GM12865 (cell line): ENCODE measurements at regions not wholly inside any gene's neighbourhood (a gene's known extent, or its start where the extent isn't known, plus 50 kb on each side); places are given as distances from the start of the nearest gene placed in this dataset.

ENCODE experiments used
- DNase-seq: peaks from one replicate; pipeline ENCODE4 v3.0.0; 2010; ENCODE audit warnings: low read depth
- H3K4me3 ChIP-seq: 2 replicates; pipeline ENCODE4 v1.5.1; 2011; ENCODE audit warnings: mild to moderate bottlenecking, low read depth, low read length, control low read depth
- TF ChIP-seq, protein P1 (sequence below): IDR thresholded peaks from 2 replicates; pipeline ENCODE4 v1.5.1; 2011; ENCODE audit warnings: low read length, control low read depth, low read depth, inconsistent platforms; ENCODE audit not compliant: insufficient read depth; ENCODE audit errors: missing control alignments

- DNase-seq: peak; percentile 27
- TF ChIP-seq, protein P1, sequence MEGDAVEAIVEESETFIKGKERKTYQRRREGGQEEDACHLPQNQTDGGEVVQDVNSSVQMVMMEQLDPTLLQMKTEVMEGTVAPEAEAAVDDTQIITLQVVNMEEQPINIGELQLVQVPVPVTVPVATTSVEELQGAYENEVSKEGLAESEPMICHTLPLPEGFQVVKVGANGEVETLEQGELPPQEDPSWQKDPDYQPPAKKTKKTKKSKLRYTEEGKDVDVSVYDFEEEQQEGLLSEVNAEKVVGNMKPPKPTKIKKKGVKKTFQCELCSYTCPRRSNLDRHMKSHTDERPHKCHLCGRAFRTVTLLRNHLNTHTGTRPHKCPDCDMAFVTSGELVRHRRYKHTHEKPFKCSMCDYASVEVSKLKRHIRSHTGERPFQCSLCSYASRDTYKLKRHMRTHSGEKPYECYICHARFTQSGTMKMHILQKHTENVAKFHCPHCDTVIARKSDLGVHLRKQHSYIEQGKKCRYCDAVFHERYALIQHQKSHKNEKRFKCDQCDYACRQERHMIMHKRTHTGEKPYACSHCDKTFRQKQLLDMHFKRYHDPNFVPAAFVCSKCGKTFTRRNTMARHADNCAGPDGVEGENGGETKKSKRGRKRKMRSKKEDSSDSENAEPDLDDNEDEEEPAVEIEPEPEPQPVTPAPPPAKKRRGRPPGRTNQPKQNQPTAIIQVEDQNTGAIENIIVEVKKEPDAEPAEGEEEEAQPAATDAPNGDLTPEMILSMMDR: peak; percentile 46
- no peak overlapping the region for H3K4me3 ChIP-seq
These were observed 171.1 kb upstream of the CCDC54 start for GRCh38 chr3:107206141-107206540.

GRCh38 chr3:107206945-107207344 lies 170.3 kb upstream of the CCDC54 start:
- no peak for DNase-seq
- H3K4me3 ChIP-seq: no peak overlapping the region
- TF ChIP-seq, protein P1: no peak

- DNase-seq: no peak
- TF ChIP-seq, protein P1: no peak
- no peak overlapping the region for H3K4me3 ChIP-seq
These were observed 169.1 kb upstream of the CCDC54 start for GRCh38 chr3:107208100-107208499.

DNA sequence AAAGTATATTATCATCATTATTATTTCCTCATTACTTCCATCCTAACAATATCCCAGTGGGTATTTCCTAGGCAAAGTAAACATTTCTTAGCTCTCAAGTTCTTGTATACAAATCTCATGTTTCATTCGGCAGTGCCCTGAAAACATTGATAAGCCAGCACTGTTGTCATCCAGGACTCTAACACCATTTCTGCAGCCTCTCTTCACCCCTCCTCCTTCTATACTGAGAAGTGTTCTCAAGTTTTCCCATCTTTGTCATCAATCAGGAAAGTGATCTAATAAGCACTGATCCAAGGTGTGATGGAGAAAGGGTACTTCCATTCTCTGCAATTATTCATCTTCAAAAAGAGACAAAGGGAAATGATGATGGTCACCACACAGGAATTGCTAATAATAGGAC lies 168.4 kb upstream of the CCDC54 start:
- H3K4me3 ChIP-seq: no peak overlapping the region
- TF ChIP-seq, protein P1: no peak
- no peak for DNase-seq

GRCh38 chr3:107209302-107209990 lies 167.8 kb upstream of the CCDC54 start:
- TF ChIP-seq, protein P1: no peak
- H3K4me3 ChIP-seq: no peak overlapping the region
- DNase-seq: no peak

DNA sequence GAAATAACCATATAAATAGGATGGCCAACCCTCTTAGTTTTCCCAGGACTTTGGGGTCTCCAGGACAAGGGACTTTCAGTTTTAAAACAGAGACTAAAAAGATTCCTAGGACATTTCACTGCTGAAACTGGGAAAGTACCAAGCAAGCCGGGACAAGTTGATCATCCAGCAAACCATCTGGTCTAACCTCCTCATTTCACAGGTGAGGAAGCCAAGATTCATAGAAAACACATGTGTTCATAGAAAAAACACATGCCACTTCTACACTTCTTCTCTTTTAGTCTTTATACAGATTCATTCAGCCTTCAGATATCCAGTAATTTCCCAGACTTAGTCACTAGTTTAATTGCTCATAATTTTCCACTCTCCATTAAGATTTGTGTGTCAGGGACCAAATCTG lies 165.6 kb upstream of the CCDC54 start:
- TF ChIP-seq, protein P1: no peak
- DNase-seq: no peak
- H3K4me3 ChIP-seq: no peak overlapping the region

DNA sequence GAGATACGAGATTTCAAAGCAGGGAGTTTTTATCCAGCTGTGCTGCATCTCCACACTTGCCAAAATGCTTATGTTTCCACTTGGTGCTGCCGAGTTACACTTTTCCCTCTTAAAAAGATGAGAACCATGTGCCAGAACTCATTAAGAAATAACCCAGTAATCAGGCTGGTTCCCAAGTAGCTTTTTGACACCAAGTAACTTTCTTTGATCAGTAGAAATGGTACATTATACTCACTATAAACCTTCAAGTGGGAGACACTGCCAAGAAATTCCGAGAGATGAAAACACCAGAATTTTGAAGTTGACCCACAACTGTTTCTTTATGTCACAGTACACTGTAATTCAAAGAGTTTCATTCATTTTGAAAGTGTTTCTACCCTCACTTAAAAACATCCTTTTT lies 164.6 kb upstream of the CCDC54 start:
- H3K4me3 ChIP-seq: no peak overlapping the region
- DNase-seq: no peak
- TF ChIP-seq, protein P1: no peak
